ENCODE measurements at regions not wholly inside any gene's neighbourhood (a gene's known extent, or its start where the extent isn't known, plus 50 kb on each side); places are given as distances from the start of the nearest gene placed in this dataset.

DNA sequence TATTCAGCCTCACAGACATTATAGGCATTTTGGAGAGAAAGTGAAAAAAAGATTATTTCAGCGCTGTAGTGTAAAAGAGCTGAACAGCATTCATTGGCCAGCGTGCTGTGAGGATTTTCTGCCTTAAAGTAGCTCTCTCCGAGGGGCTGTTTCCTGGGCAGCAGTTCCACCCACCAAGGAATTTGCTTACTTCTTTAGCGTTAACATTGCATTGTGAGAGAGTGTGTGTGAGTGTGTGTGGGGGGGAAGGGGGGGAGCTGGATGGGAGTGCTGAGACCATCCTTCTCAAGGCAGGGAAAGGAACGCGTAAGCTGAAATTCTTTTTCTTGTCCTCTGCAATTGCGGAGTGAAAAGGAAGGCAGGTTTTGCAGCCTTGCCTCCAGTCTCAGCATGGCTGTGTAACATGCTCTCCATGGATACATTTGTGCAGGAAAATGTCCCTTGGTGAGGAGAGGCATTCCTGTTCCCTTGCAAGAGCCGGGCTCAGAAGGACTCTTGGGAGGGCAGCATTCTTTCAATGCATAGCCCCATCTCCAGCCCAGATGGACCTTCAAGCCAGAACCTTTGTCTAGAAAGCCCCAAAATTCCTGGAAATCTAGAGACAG, 159.9 kb upstream of the NAV2 start (continued):
- TF ChIP-seq, protein P1, sequence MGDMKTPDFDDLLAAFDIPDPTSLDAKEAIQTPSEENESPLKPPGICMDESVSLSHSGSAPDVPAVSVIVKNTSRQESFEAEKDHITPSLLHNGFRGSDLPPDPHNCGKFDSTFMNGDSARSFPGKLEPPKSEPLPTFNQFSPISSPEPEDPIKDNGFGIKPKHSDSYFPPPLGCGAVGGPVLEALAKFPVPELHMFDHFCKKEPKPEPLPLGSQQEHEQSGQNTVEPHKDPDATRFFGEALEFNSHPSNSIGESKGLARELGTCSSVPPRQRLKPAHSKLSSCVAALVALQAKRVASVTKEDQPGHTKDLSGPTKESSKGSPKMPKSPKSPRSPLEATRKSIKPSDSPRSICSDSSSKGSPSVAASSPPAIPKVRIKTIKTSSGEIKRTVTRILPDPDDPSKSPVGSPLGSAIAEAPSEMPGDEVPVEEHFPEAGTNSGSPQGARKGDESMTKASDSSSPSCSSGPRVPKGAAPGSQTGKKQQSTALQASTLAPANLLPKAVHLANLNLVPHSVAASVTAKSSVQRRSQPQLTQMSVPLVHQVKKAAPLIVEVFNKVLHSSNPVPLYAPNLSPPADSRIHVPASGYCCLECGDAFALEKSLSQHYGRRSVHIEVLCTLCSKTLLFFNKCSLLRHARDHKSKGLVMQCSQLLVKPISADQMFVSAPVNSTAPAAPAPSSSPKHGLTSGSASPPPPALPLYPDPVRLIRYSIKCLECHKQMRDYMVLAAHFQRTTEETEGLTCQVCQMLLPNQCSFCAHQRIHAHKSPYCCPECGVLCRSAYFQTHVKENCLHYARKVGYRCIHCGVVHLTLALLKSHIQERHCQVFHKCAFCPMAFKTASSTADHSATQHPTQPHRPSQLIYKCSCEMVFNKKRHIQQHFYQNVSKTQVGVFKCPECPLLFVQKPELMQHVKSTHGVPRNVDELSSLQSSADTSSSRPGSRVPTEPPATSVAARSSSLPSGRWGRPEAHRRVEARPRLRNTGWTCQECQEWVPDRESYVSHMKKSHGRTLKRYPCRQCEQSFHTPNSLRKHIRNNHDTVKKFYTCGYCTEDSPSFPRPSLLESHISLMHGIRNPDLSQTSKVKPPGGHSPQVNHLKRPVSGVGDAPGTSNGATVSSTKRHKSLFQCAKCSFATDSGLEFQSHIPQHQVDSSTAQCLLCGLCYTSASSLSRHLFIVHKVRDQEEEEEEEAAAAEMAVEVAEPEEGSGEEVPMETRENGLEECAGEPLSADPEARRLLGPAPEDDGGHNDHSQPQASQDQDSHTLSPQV (IDR thresholded peaks at IDR 0.05) = no peak
- no peak for TF ChIP-seq FOXM1 (IDR thresholded peaks at IDR 0.05; ENCODE audit: low read depth, low read length)
- no peak for TF ChIP-seq FOXK2 (IDR thresholded peaks at IDR 0.05)
- no peak for TF ChIP-seq SMC3 (IDR thresholded peaks at IDR 0.05; ENCODE audit: borderline replicate concordance, low read length)
- no peak for TF ChIP-seq ZNF24 (IDR thresholded peaks at IDR 0.05)
- TF ChIP-seq RAD21 (IDR thresholded peaks at IDR 0.05; ENCODE audit: insufficient read depth, low read depth, low read length) = no peak
- no peak for TF ChIP-seq HDAC2 (IDR thresholded peaks at IDR 0.05)

DNA sequence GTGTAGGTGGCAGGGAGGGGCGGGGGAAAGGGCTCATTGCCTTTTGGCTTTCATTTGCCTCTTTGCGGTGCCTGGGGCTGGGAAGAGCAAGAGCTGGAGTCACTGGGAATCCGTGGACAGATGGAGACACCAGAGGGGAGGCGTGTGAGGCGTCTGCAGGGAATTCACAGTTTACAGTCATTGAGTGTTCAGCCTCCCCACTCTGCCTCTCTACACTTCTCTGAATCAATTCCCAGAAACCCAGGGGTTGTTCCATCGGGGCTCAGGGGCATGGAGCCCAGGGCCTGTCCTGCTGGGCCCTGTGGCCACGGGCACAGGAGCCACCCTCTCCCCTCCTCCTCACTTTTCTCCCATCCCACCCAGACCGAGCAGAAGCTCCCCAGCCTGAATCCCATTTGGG, 160.5 kb upstream of the NAV2 start:
- H4K20me1 ChIP-seq (ENCODE audit: control insufficient read depth, insufficient read depth) = no peaks in the 10 kb centered on the region
- H2AFZ ChIP-seq (ENCODE audit: control insufficient read depth, low read depth, low read length) = no peak overlapping the region
- no peaks in the 10 kb centered on the region for H3K9me3 ChIP-seq (replicated peaks; ENCODE audit: control insufficient read depth, insufficient read depth, low read length)
- H3K4me3 ChIP-seq = no peak overlapping the region
- CTCF ChIA-PET = interaction anchor here (0.7 to 10.2 kb wide), 12 partner anchors 14 to 480 kb away, joined by 3 to 103 read pairs (median 8); no protein-coding TSS in a partner anchor
- H3K36me3 ChIP-seq (ENCODE audit: control insufficient read depth in 2 of 2, insufficient read depth in 2 of 2, low read length in 1 of 2) = no peaks in the 10 kb centered on the region
- 43% methylated on average over 8 of the region's 8 CpGs for WGBS (ENCODE audit: insufficient coverage, insufficient replicate concordance, low lambda C conversion rate, missing lambda C conversion rate)
- no peak for TF ChIP-seq HDAC2 (IDR thresholded peaks at IDR 0.05)
- TF ChIP-seq FOXM1 (IDR thresholded peaks at IDR 0.05; ENCODE audit: low read depth, low read length) = no peak
- TF ChIP-seq, protein P2, sequence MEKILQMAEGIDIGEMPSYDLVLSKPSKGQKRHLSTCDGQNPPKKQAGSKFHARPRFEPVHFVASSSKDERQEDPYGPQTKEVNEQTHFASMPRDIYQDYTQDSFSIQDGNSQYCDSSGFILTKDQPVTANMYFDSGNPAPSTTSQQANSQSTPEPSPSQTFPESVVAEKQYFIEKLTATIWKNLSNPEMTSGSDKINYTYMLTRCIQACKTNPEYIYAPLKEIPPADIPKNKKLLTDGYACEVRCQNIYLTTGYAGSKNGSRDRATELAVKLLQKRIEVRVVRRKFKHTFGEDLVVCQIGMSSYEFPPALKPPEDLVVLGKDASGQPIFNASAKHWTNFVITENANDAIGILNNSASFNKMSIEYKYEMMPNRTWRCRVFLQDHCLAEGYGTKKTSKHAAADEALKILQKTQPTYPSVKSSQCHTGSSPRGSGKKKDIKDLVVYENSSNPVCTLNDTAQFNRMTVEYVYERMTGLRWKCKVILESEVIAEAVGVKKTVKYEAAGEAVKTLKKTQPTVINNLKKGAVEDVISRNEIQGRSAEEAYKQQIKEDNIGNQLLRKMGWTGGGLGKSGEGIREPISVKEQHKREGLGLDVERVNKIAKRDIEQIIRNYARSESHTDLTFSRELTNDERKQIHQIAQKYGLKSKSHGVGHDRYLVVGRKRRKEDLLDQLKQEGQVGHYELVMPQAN (conservative IDR thresholded peaks at IDR 0.05) = no peak
- ATAC-seq = no peak
- H3K27me3 ChIP-seq (replicated peaks in 1 of 2; ENCODE audit: control insufficient read depth in 2 of 2, insufficient read depth in 2 of 2, low read length in 1 of 2) = no peaks in the 10 kb centered on the region; a peak in 1 of 4 replicates
- no peak overlapping the region for H3K4me2 ChIP-seq (ENCODE audit: control insufficient read depth, insufficient read depth)
- RAD21 ChIA-PET (ENCODE audit: unreplicated experiment) = interaction anchor here (1.0 to 1.5 kb wide), 5 partner anchors 32 to 238 kb away, joined by 3 to 9 read pairs (median 3); no protein-coding TSS in a partner anchor
- no peak for DNase-seq (ENCODE audit: low read depth, low spot score)
- intact Hi-C loops (cut with micrococcal nuclease; ENCODE audit: unreplicated experiment) (loop anchor here (2.0 to 5.0 kb wide), 2 partner anchors 115 to 481 kb away; no protein-coding TSS in a partner anchor), in situ Hi-C loops (cut with MboI) (no loop called here)
- H3K79me2 ChIP-seq (ENCODE audit: control insufficient read depth, insufficient read depth, low read length) = no peaks in the 10 kb centered on the region
- POLR2A ChIA-PET = interaction anchor here (0.6 kb wide), 1 partner anchor 221 kb away, joined by 6 read pairs; no protein-coding TSS in a partner anchor
- no TSS peak for BruUV-seq (replicated peaks)
- SMC1A ChIA-PET (ENCODE audit: uncharacterized antibody, unreplicated experiment) = interaction anchor here (1.1 to 4.0 kb wide), 5 partner anchors 116 to 292 kb away, joined by 3 to 24 read pairs (median 4); no protein-coding TSS in a partner anchor
- peaks cover 13% of the 10 kb centered on the region for H3K4me1 ChIP-seq (ENCODE audit: control insufficient read depth, insufficient read depth, low read length)
- FAIRE-seq = no peak
- no peak overlapping the region for H3K27ac ChIP-seq (ENCODE audit: control insufficient read depth, insufficient read depth)
- no peak overlapping the region for H3K9ac ChIP-seq (ENCODE audit: control insufficient read depth, insufficient read depth, low read length)

Measured in GM12878 (cell line).